ENCODE measurements at regions not wholly inside any gene's neighbourhood (a gene's known extent, or its start where the extent isn't known, plus 50 kb on each side); places are given as distances from the start of the nearest gene placed in this dataset.
"Not testable (repeated sequence)": the region's sequence is repeated elsewhere in the genome, so short reads cannot be mapped to it uniquely, and the experiment has no call there.

- H3K36me3 ChIP-seq (ENCODE audit: control insufficient read depth in 3 of 3, insufficient read depth in 2 of 3, low read depth in 1 of 3, low read length in 3 of 3): no peaks in the 10 kb centered on the region
- DNase-seq: no peak
- no peak overlapping the region for H3K4me3 ChIP-seq (ENCODE audit: low read depth in 1 of 3, low read length in 3 of 3)
- H3K9me3 ChIP-seq (ENCODE audit: control insufficient read depth in 2 of 2, insufficient read depth in 1 of 2, low read depth in 1 of 2, low read length in 1 of 2): no peaks in the 10 kb centered on the region
- FAIRE-seq: no peak
- H3K27ac ChIP-seq (ENCODE audit: low read depth in 1 of 3, low read length in 2 of 3): no peak overlapping the region
- no peaks in the 10 kb centered on the region for H3K27me3 ChIP-seq (ENCODE audit: control insufficient read depth in 3 of 3, insufficient read depth in 3 of 3, low read length in 3 of 3)
- no peaks in the 10 kb centered on the region for H3K4me1 ChIP-seq (ENCODE audit: control insufficient read depth in 3 of 3, insufficient read depth in 2 of 3, low read depth in 1 of 3, low read length in 2 of 3)
Observed at GRCh38 chr9:78903581-78903980, 606.7 kb downstream of the PSAT1 start.

DNA sequence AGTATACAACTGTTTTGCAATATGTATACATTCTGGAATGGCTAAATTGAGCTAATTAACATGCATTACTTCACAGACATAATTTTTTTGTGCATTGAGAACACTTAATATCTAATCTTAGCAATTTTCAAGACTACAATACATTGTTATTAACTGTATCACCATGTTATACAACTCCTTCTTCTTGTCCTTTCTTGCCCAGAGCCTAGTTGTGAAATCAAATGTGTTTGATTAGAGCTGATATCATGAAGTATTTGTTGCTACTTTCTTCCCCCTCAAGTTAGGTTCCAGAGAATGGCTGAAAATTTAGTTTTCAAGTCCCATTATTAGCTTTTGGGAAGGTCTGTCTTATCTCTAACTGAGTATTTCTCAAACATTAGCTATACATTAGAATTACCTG lies 607.8 kb downstream of the PSAT1 start:
- Histone ChIP-seq H3K4me3 (ENCODE audit: low read depth in 1 of 3, low read length in 3 of 3) (no peak overlapping the region), H3K27me3 (ENCODE audit: control insufficient read depth in 3 of 3, insufficient read depth in 3 of 3, low read length in 3 of 3) (no peaks in the 10 kb centered on the region), H3K36me3 (ENCODE audit: control insufficient read depth in 3 of 3, insufficient read depth in 2 of 3, low read depth in 1 of 3, low read length in 3 of 3) (no peaks in the 10 kb centered on the region), H3K27ac (ENCODE audit: low read depth in 1 of 3, low read length in 2 of 3) (no peak overlapping the region), H3K9me3 (ENCODE audit: control insufficient read depth in 2 of 2, insufficient read depth in 1 of 2, low read depth in 1 of 2, low read length in 1 of 2) (no peaks in the 10 kb centered on the region), H3K4me1 (ENCODE audit: control insufficient read depth in 3 of 3, insufficient read depth in 2 of 3, low read depth in 1 of 3, low read length in 2 of 3) (no peaks in the 10 kb centered on the region)
- FAIRE-seq (no peak), DNase-seq (no peak)

DNA sequence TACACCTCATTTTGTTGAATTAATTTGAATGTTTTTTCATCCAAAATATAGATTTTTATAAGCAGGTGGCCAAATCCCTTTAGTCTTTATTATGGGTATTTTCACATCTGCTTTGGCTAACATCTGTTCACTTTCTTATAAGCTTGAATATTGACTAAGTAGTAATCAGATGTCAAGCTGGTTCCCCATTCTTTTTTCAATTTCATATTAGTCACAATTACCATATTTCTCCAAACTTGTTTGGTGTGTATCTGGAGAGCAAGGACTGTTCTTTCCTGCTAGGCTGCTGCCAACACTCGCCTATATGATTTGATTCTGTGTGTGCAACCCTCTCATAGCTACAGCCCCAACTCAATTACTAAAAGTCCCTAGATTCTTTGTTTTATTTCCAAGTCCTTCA lies 608.5 kb downstream of the PSAT1 start:
- H3K27me3 ChIP-seq (ENCODE audit: control insufficient read depth in 3 of 3, insufficient read depth in 3 of 3, low read length in 3 of 3): no peaks in the 10 kb centered on the region
- 75 to 76% (median 75%) methylated on average over 1 of the region's 1 CpG for whole genome bisulfite sequencing, 3 donors
- no peak overlapping the region for H3K4me3 ChIP-seq (ENCODE audit: low read depth in 1 of 3, low read length in 3 of 3)
- H3K4me1 ChIP-seq (ENCODE audit: control insufficient read depth in 3 of 3, insufficient read depth in 2 of 3, low read depth in 1 of 3, low read length in 2 of 3): no peaks in the 10 kb centered on the region
- FAIRE-seq (no peak), DNase-seq (no peak)
- H3K9me3 ChIP-seq (ENCODE audit: control insufficient read depth in 2 of 2, insufficient read depth in 1 of 2, low read depth in 1 of 2, low read length in 1 of 2): no peaks in the 10 kb centered on the region
- no peak overlapping the region for H3K27ac ChIP-seq (ENCODE audit: low read depth in 1 of 3, low read length in 2 of 3)
- H3K36me3 ChIP-seq (ENCODE audit: control insufficient read depth in 3 of 3, insufficient read depth in 2 of 3, low read depth in 1 of 3, low read length in 3 of 3): no peaks in the 10 kb centered on the region

- H3K36me3 ChIP-seq (ENCODE audit: control insufficient read depth in 3 of 3, insufficient read depth in 2 of 3, low read depth in 1 of 3, low read length in 3 of 3): no peaks in the 10 kb centered on the region
- DNase-seq (no peak), FAIRE-seq (no peak)
- H3K4me3 ChIP-seq (ENCODE audit: low read depth in 1 of 3, low read length in 3 of 3): no peak overlapping the region
- H3K9me3 ChIP-seq (ENCODE audit: control insufficient read depth in 2 of 2, insufficient read depth in 1 of 2, low read depth in 1 of 2, low read length in 1 of 2): no peaks in the 10 kb centered on the region
- no peaks in the 10 kb centered on the region for H3K4me1 ChIP-seq (ENCODE audit: control insufficient read depth in 3 of 3, insufficient read depth in 2 of 3, low read depth in 1 of 3, low read length in 2 of 3)
- no peak overlapping the region for H3K27ac ChIP-seq (ENCODE audit: low read depth in 1 of 3, low read length in 2 of 3)
- no peaks in the 10 kb centered on the region for H3K27me3 ChIP-seq (ENCODE audit: control insufficient read depth in 3 of 3, insufficient read depth in 3 of 3, low read length in 3 of 3)
- WGBS, 3 donors: 56 to 72% (median 67%) methylated on average over 5 of the region's 5 CpGs
Observed at GRCh38 chr9:78905986-78906755, 609.2 kb downstream of the PSAT1 start.

GRCh38 chr9:78909566-78909965 lies 612.6 kb downstream of the PSAT1 start:
- FAIRE-seq: no peak
- Histone ChIP-seq H3K9me3 (ENCODE audit: control insufficient read depth in 2 of 2, insufficient read depth in 1 of 2, low read depth in 1 of 2, low read length in 1 of 2) (no peaks in the 10 kb centered on the region), H3K27ac (ENCODE audit: low read depth in 1 of 3, low read length in 2 of 3) (no peak overlapping the region), H3K4me1 (ENCODE audit: control insufficient read depth in 3 of 3, insufficient read depth in 2 of 3, low read depth in 1 of 3, low read length in 2 of 3) (no peaks in the 10 kb centered on the region), H3K27me3 (ENCODE audit: control insufficient read depth in 3 of 3, insufficient read depth in 3 of 3, low read length in 3 of 3) (no peaks in the 10 kb centered on the region), H3K4me3 (ENCODE audit: low read depth in 1 of 3, low read length in 3 of 3) (no peak overlapping the region), H3K36me3 (ENCODE audit: control insufficient read depth in 3 of 3, insufficient read depth in 2 of 3, low read depth in 1 of 3, low read length in 3 of 3) (no peaks in the 10 kb centered on the region)
- 77 to 85% (median 84%) methylated on average over 2 of the region's 2 CpGs for WGBS, 3 donors
- DNase-seq: no peak

GRCh38 chr9:78916884-78917283 lies 620.0 kb downstream of the PSAT1 start:
- FAIRE-seq; H3K4me3 ChIP-seq (ENCODE audit: low read depth in 1 of 3, low read length in 3 of 3); H3K9me3 ChIP-seq (ENCODE audit: control insufficient read depth in 2 of 2, insufficient read depth in 1 of 2, low read depth in 1 of 2, low read length in 1 of 2); H3K27ac ChIP-seq (ENCODE audit: low read depth in 1 of 3, low read length in 2 of 3); H3K36me3 ChIP-seq (ENCODE audit: control insufficient read depth in 3 of 3, insufficient read depth in 2 of 3, low read depth in 1 of 3, low read length in 3 of 3); DNase-seq; H3K4me1 ChIP-seq (ENCODE audit: control insufficient read depth in 3 of 3, insufficient read depth in 2 of 3, low read depth in 1 of 3, low read length in 2 of 3); H3K27me3 ChIP-seq (ENCODE audit: control insufficient read depth in 3 of 3, insufficient read depth in 3 of 3, low read length in 3 of 3): not testable (repeated sequence)
- 66 to 89% (median 86%) methylated on average over 2 of the region's 2 CpGs for WGBS, 3 donors

DNA sequence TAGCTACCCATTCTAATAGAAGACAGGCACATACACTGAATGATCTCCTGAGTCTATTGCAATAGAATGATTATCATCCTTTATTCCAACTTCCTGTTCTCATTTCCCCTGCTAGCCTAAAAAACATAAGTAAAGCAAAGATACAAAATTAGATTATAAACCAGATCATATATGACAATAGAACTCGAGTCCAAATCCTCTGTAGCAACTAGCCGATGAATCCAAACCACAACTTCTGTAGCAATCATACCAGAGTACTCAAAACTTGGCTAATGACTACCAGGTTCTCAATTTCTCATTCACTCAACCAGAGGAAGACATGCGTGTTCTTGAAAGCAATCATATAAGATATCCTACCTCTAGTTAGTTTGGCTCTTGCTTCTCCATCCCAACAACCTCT lies 622.1 kb downstream of the PSAT1 start:
- DNase-seq (no peak), FAIRE-seq (no peak)
- H3K36me3 ChIP-seq (ENCODE audit: control insufficient read depth in 3 of 3, insufficient read depth in 2 of 3, low read depth in 1 of 3, low read length in 3 of 3): no peaks in the 10 kb centered on the region
- peaks cover 0 to 7% of the 10 kb centered on the region in 2 donors for H3K9me3 ChIP-seq (ENCODE audit: control insufficient read depth in 2 of 2, insufficient read depth in 1 of 2, low read depth in 1 of 2, low read length in 1 of 2)
- no peaks in the 10 kb centered on the region for H3K4me1 ChIP-seq (ENCODE audit: control insufficient read depth in 3 of 3, insufficient read depth in 2 of 3, low read depth in 1 of 3, low read length in 2 of 3)
- 55 to 79% (median 68%) methylated on average over 3 of the region's 3 CpGs for WGBS, 3 donors
- peaks cover 0 to 2% (median 0%) of the 10 kb centered on the region in 3 donors for H3K27me3 ChIP-seq (ENCODE audit: control insufficient read depth in 3 of 3, insufficient read depth in 3 of 3, low read length in 3 of 3)
- H3K4me3 ChIP-seq (ENCODE audit: low read depth in 1 of 3, low read length in 3 of 3): no peak overlapping the region
- H3K27ac ChIP-seq (ENCODE audit: low read depth in 1 of 3, low read length in 2 of 3): no peak overlapping the region

- H3K4me1 ChIP-seq (ENCODE audit: control insufficient read depth in 3 of 3, insufficient read depth in 2 of 3, low read depth in 1 of 3, low read length in 2 of 3): no peaks in the 10 kb centered on the region
- H3K9me3 ChIP-seq (ENCODE audit: control insufficient read depth in 2 of 2, insufficient read depth in 1 of 2, low read depth in 1 of 2, low read length in 1 of 2): peaks cover 0 to 7% of the 10 kb centered on the region in 2 donors
- H3K27me3 ChIP-seq (ENCODE audit: control insufficient read depth in 3 of 3, insufficient read depth in 3 of 3, low read length in 3 of 3): peaks cover 0 to 2% (median 0%) of the 10 kb centered on the region in 3 donors
- no peaks in the 10 kb centered on the region for H3K36me3 ChIP-seq (ENCODE audit: control insufficient read depth in 3 of 3, insufficient read depth in 2 of 3, low read depth in 1 of 3, low read length in 3 of 3)
- no peak overlapping the region for H3K27ac ChIP-seq (ENCODE audit: low read depth in 1 of 3, low read length in 2 of 3)
- WGBS, 3 donors: 93 to 97% (median 93%) methylated on average over 2 of the region's 2 CpGs
- H3K4me3 ChIP-seq (ENCODE audit: low read depth in 1 of 3, low read length in 3 of 3): no peak overlapping the region
- DNase-seq (no peak), FAIRE-seq (no peak)
Observed at GRCh38 chr9:78919701-78920100, 622.8 kb downstream of the PSAT1 start.

GRCh38 chr9:78921341-78921740 lies 624.4 kb downstream of the PSAT1 start:
- H3K9me3 ChIP-seq (ENCODE audit: control insufficient read depth in 2 of 2, insufficient read depth in 1 of 2, low read depth in 1 of 2, low read length in 1 of 2): peaks cover 0 to 7% of the 10 kb centered on the region in 2 donors
- FAIRE-seq (no peak), DNase-seq (no peak)
- peaks cover 0 to 2% (median 0%) of the 10 kb centered on the region in 3 donors for H3K27me3 ChIP-seq (ENCODE audit: control insufficient read depth in 3 of 3, insufficient read depth in 3 of 3, low read length in 3 of 3)
- no peak overlapping the region for H3K27ac ChIP-seq (ENCODE audit: low read depth in 1 of 3, low read length in 2 of 3)
- no peaks in the 10 kb centered on the region for H3K36me3 ChIP-seq (ENCODE audit: control insufficient read depth in 3 of 3, insufficient read depth in 2 of 3, low read depth in 1 of 3, low read length in 3 of 3)
- no peaks in the 10 kb centered on the region for H3K4me1 ChIP-seq (ENCODE audit: control insufficient read depth in 3 of 3, insufficient read depth in 2 of 3, low read depth in 1 of 3, low read length in 2 of 3)
- 53 to 87% (median 79%) methylated on average over 2 of the region's 2 CpGs for WGBS, 3 donors
- no peak overlapping the region for H3K4me3 ChIP-seq (ENCODE audit: low read depth in 1 of 3, low read length in 3 of 3)

Data from small intestine (tissue), 7 donors.